Caco-2 (cell line): ENCODE measurements at regions not wholly inside any gene's neighbourhood (a gene's known extent, or its start where the extent isn't known, plus 50 kb on each side); places are given as distances from the start of the nearest gene placed in this dataset.

Experiments used
- BruUV-seq: library from RNA; stranded (reverse); fragments of 400-500 nt; replicated peaks from 2 replicates; lab custom pipeline; 2021; lab: Mats Ljungman, UMichigan
- CTCF ChIA-PET: fragments of 300-600 bp; sonication (Branson Sonifier 250); formaldehyde crosslinking; loops from one replicate; lab custom pipeline; 2022; ENCODE audit warnings: antibody characterized with exemption; lab: Charles Lee
- POLR2A ChIA-PET: fragments of 300-600 bp; sonication (Branson Sonifier 250); formaldehyde crosslinking; loops from one replicate; lab custom pipeline; 2022; ENCODE audit warnings: antibody characterized with exemption; lab: Charles Lee
- DNase-seq, 2 experiments: peaks; one replicate each; pipeline versions ENCODE4 v3.0.0 to v3.0.0-alpha.2; 2020 to 2022
- H3K27me3 ChIP-seq: replicated peaks from 2 replicates; pipeline ENCODE4 v1.6.0; 2011; ENCODE audit warnings: low read length; ENCODE audit not compliant: control insufficient read depth, insufficient read depth
- H3K36me3 ChIP-seq: 2 replicates; pipeline ENCODE4 v1.5.1; 2011; ENCODE audit warnings: low read length; ENCODE audit not compliant: control insufficient read depth, insufficient read depth
- H3K4me1 ChIP-seq: fragments of 250-450 bp; sonication (Bioruptor Pico); 2 replicates; pipeline ENCODE4 v1.5.1; 2020; ENCODE audit warnings: mild to moderate bottlenecking
- H3K4me3 ChIP-seq: 2 replicates; pipeline ENCODE4 v1.5.1; 2011; ENCODE audit warnings: low read depth, mild to moderate bottlenecking, control low read depth, low read length
- H3K9me3 ChIP-seq: fragments of 250-450 bp; sonication (Bioruptor Pico); 2 replicates; pipeline ENCODE4 v1.5.1; 2020; ENCODE audit warnings: mild to moderate bottlenecking, moderate library complexity
- H3K27ac Mint-ChIP-seq: one replicate; pipeline ENCODE4 v1.8.0; 2022; ENCODE audit warnings: mixed read lengths; ENCODE audit not compliant: unreplicated experiment
- H3K27me3 Mint-ChIP-seq: one replicate; pipeline ENCODE4 v1.8.0; 2022; ENCODE audit warnings: mixed read lengths; ENCODE audit not compliant: insufficient read depth, unreplicated experiment
- H3K36me3 Mint-ChIP-seq: one replicate; pipeline ENCODE4 v1.8.0; 2022; ENCODE audit warnings: mild to moderate bottlenecking, mixed read lengths; ENCODE audit not compliant: insufficient read depth, unreplicated experiment
- H3K4me1 Mint-ChIP-seq: one replicate; pipeline ENCODE4 v1.8.0; 2022; ENCODE audit warnings: low read depth, mixed read lengths; ENCODE audit not compliant: unreplicated experiment
- H3K4me3 Mint-ChIP-seq: one replicate; pipeline ENCODE4 v1.8.0; 2022; ENCODE audit warnings: mild to moderate bottlenecking, moderate library complexity, mixed read lengths; ENCODE audit not compliant: unreplicated experiment
- H3K9me3 Mint-ChIP-seq: one replicate; pipeline ENCODE4 v1.8.0; 2022; ENCODE audit warnings: mixed read lengths; ENCODE audit not compliant: unreplicated experiment
- CTCF ChIP-seq, 2 experiments: fragments of 200-600 bp in 1 of 2; IDR thresholded peaks; 1 replicate in 1 of 2; 2 replicates in 1 of 2; pipeline versions ENCODE4 v1.5.1 to v1.8.0; 2011 to 2022; ENCODE audit warnings: antibody characterized with exemption in 1 of 2, control low read depth in 1 of 2, inconsistent platforms in 1 of 2, low read depth in 1 of 2, low read length in 1 of 2, mild to moderate bottlenecking in 1 of 2, moderate library complexity in 1 of 2; ENCODE audit not compliant: insufficient read depth in 1 of 2, severe bottlenecking in 1 of 2, unreplicated experiment in 1 of 2
- intact Hi-C: fragments of 100-400 bp; cut with micrococcal nuclease; formaldehyde crosslinking; loops from one replicate; pipeline ENCODE4 v1.10.0; 2022; ENCODE audit not compliant: unreplicated experiment

GRCh38 chr1:98503771-98504170 lies 157.8 kb upstream of the SNX7 start:
- H3K27me3 Mint-ChIP-seq, result peaks cover 2% of the 10 kb centered on the region
- no peak for DNase-seq
- H3K4me1 ChIP-seq, result no peaks in the 10 kb centered on the region
- no peaks in the 10 kb centered on the region for H3K36me3 ChIP-seq
- no peak overlapping the region for H3K4me3 ChIP-seq
- POLR2A ChIA-PET, result no interaction called here
- no TSS peak for BruUV-seq
- no peak overlapping the region for H3K4me3 Mint-ChIP-seq
- no peaks in the 10 kb centered on the region for H3K27me3 ChIP-seq
- intact Hi-C loops, result no loop called here
- CTCF ChIA-PET, result no interaction called here
- TF ChIP-seq CTCF (IDR thresholded peaks at IDR 0.05; ENCODE audit: insufficient read depth in 1 of 2, low read depth in 1 of 2, low read length in 1 of 2, severe bottlenecking in 1 of 2, unreplicated experiment in 1 of 2), result no peak
- H3K36me3 Mint-ChIP-seq, result no peaks in the 10 kb centered on the region
- no peaks in the 10 kb centered on the region for H3K4me1 Mint-ChIP-seq
- H3K27ac Mint-ChIP-seq, result no peak overlapping the region
- no peaks in the 10 kb centered on the region for H3K9me3 ChIP-seq
- H3K9me3 Mint-ChIP-seq, result peaks cover 10% of the 10 kb centered on the region

GRCh38 chr1:98502937-98503336 lies 158.6 kb upstream of the SNX7 start:
- peaks cover 10% of the 10 kb centered on the region for H3K9me3 Mint-ChIP-seq
- no TSS peak for BruUV-seq
- ChIA-PET POLR2A (no interaction called here), CTCF (no interaction called here)
- H3K27ac Mint-ChIP-seq, result no peak overlapping the region
- H3K36me3 Mint-ChIP-seq, result no peaks in the 10 kb centered on the region
- H3K27me3 Mint-ChIP-seq, result peaks cover 2% of the 10 kb centered on the region
- TF ChIP-seq CTCF (IDR thresholded peaks at IDR 0.05; ENCODE audit: insufficient read depth in 1 of 2, low read depth in 1 of 2, low read length in 1 of 2, severe bottlenecking in 1 of 2, unreplicated experiment in 1 of 2), result no peak
- no peaks in the 10 kb centered on the region for H3K36me3 ChIP-seq
- H3K4me3 Mint-ChIP-seq, result no peak overlapping the region
- no peaks in the 10 kb centered on the region for H3K9me3 ChIP-seq
- no peaks in the 10 kb centered on the region for H3K27me3 ChIP-seq
- DNase-seq, result no peak
- H3K4me1 ChIP-seq, result no peaks in the 10 kb centered on the region
- intact Hi-C loops, result no loop called here
- no peak overlapping the region for H3K4me3 ChIP-seq
- no peaks in the 10 kb centered on the region for H3K4me1 Mint-ChIP-seq

GRCh38 chr1:98500324-98500723 lies 161.2 kb upstream of the SNX7 start:
- H3K4me1 Mint-ChIP-seq, result no peaks in the 10 kb centered on the region
- intact Hi-C loops, result no loop called here
- CTCF ChIA-PET, result no interaction called here
- H3K27me3 ChIP-seq, result no peaks in the 10 kb centered on the region
- POLR2A ChIA-PET, result no interaction called here
- H3K27ac Mint-ChIP-seq, result no peak overlapping the region
- H3K4me1 ChIP-seq, result no peaks in the 10 kb centered on the region
- H3K9me3 ChIP-seq, result no peaks in the 10 kb centered on the region
- no TSS peak for BruUV-seq
- peaks cover 3% of the 10 kb centered on the region for H3K9me3 Mint-ChIP-seq
- no peak overlapping the region for H3K4me3 ChIP-seq
- DNase-seq, result no peak
- peaks cover 2% of the 10 kb centered on the region for H3K27me3 Mint-ChIP-seq
- no peak for TF ChIP-seq CTCF (IDR thresholded peaks at IDR 0.05; ENCODE audit: insufficient read depth in 1 of 2, low read depth in 1 of 2, low read length in 1 of 2, severe bottlenecking in 1 of 2, unreplicated experiment in 1 of 2)
- H3K4me3 Mint-ChIP-seq, result no peak overlapping the region
- no peaks in the 10 kb centered on the region for H3K36me3 ChIP-seq
- H3K36me3 Mint-ChIP-seq, result no peaks in the 10 kb centered on the region
